GM23248 (cell line): ENCODE measurements at regions not wholly inside any gene's neighbourhood (a gene's known extent, or its start where the extent isn't known, plus 50 kb on each side); places are given as distances from the start of the nearest gene placed in this dataset.
"Not testable (repeated sequence)": the region's sequence is repeated elsewhere in the genome, so short reads cannot be mapped to it uniquely, and the experiment has no call there.

Source experiments
- DNase-seq: peaks from one replicate; pipeline ENCODE4 v3.0.0-alpha.2; 2015
- H2AFZ ChIP-seq: fragments of 200-600 bp; sonication (generic); 2 replicates; pipeline ENCODE4 v1.6.1; 2016; ENCODE audit warnings: antibody characterized with exemption
- H3F3A ChIP-seq: fragments of 200-600 bp; sonication (generic); 2 replicates; pipeline ENCODE4 v1.6.1; 2016; ENCODE audit warnings: mild to moderate bottlenecking, antibody characterized with exemption, mixed run types; ENCODE audit not compliant: insufficient read depth
- H3K27ac ChIP-seq: fragments of 200-600 bp; sonication (generic); 2 replicates; pipeline ENCODE4 v1.5.1; 2016; ENCODE audit warnings: mild to moderate bottlenecking
- H3K27me3 ChIP-seq: fragments of 200-600 bp; sonication (generic); replicated peaks from 2 replicates; pipeline ENCODE4 v1.6.1; 2016; ENCODE audit warnings: mild to moderate bottlenecking; ENCODE audit not compliant: insufficient read depth
- H3K36me3 ChIP-seq: fragments of 200-600 bp; sonication (generic); 2 replicates; pipeline ENCODE4 v1.6.1; 2016; ENCODE audit warnings: low read depth, mild to moderate bottlenecking
- H3K4me1 ChIP-seq: fragments of 200-600 bp; sonication (generic); 2 replicates; pipeline ENCODE4 v1.6.1; 2016; ENCODE audit warnings: mild to moderate bottlenecking; ENCODE audit not compliant: insufficient read depth
- H3K4me2 ChIP-seq: fragments of 200-600 bp; sonication (generic); one replicate; pipeline ENCODE4 v1.6.1; 2016; ENCODE audit warnings: mild to moderate bottlenecking; ENCODE audit not compliant: unreplicated experiment
- H3K4me3 ChIP-seq: fragments of 200-600 bp; sonication (generic); 2 replicates; pipeline ENCODE4 v1.5.1; 2016; ENCODE audit warnings: mild to moderate bottlenecking
- H3K79me2 ChIP-seq: fragments of 200-600 bp; sonication (generic); 2 replicates; pipeline ENCODE4 v1.6.1; 2016; ENCODE audit warnings: mild to moderate bottlenecking; ENCODE audit not compliant: insufficient read depth
- H3K9ac ChIP-seq: fragments of 200-600 bp; sonication (generic); 2 replicates; pipeline ENCODE4 v1.6.1; 2016; ENCODE audit warnings: mild to moderate bottlenecking
- H3K9me2 ChIP-seq: fragments of 200-600 bp; sonication (generic); 2 replicates; pipeline ENCODE4 v1.6.1; 2016; ENCODE audit warnings: mixed run types, mild to moderate bottlenecking, moderate library complexity; ENCODE audit not compliant: insufficient read depth
- H3K9me3 ChIP-seq: fragments of 200-600 bp; sonication (generic); one replicate; pipeline ENCODE4 v1.6.1; 2017; ENCODE audit warnings: low read depth
- H4K20me1 ChIP-seq: fragments of 200-600 bp; sonication (generic); 2 replicates; pipeline ENCODE4 v1.6.0; 2016; ENCODE audit not compliant: insufficient read depth
- EZH2 ChIP-seq: fragments of 200-600 bp; sonication (generic); IDR thresholded peaks from 2 replicates; pipeline ENCODE4 v1.6.1; 2018; ENCODE audit warnings: antibody characterized with exemption, mild to moderate bottlenecking; ENCODE audit not compliant: insufficient read depth, poor library complexity, severe bottlenecking
- EZH2phosphoT487 ChIP-seq: fragments of 200-600 bp; sonication (generic); IDR thresholded peaks from 2 replicates; pipeline ENCODE4 v1.6.1; 2018; ENCODE audit warnings: antibody characterized with exemption, moderate library complexity, mild to moderate bottlenecking, low read depth; ENCODE audit not compliant: insufficient read depth
- WGBS, 2 experiments: methylation state at CpG; one replicate each; pipeline ENCODE4 v1.1.6; 2015 to 2017; ENCODE audit warnings: low lambda C conversion rate in 2 of 2, low coverage in 1 of 2; ENCODE audit errors: missing lambda C conversion rate in 2 of 2; 5-methylcytosine and 5-hydroxymethylcytosine counted together
- in situ Hi-C: fragments of 300-500 bp; cut with MboI; formaldehyde crosslinking; loops from 2 replicates; pipeline ENCODE4 v1.15.0; 2020

DNA sequence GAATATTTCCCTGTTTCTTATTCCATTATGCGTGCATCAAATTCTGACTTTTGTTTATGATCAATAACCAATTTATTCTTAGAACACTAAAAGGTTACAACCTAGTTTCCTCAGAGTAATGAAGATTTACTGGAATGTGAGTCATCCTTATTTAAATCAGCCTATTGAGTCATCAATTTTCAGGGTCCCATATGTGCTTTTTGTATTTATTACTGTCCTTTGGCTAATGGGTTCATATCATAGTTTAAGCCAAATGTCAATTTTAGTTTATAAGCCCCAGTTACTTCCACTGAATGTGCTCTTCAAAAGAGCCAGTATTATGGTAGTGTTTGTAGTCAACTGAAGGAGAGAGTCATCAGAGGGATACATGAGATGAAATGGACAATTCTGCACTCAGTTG is 359.2 kb downstream of the PRR16 start:
- H3K27ac ChIP-seq: no peak overlapping the region
- no peak overlapping the region for H3K9ac ChIP-seq
- no peak overlapping the region for H3K4me2 ChIP-seq
- no peaks in the 10 kb centered on the region; the same call in none of the 2 replicates for H3K4me1 ChIP-seq
- no peak overlapping the region for H2AFZ ChIP-seq
- peak; percentile 31 for DNase-seq
- no peaks in the 10 kb centered on the region for H4K20me1 ChIP-seq
- H3K4me3 ChIP-seq: no peak overlapping the region
- WGBS, 2 experiments: 4 to 32% methylated on average over 1 of the region's 1 CpG
- H3K36me3 ChIP-seq: no peaks in the 10 kb centered on the region
- no peak for TF ChIP-seq EZH2phosphoT487
- no peak for TF ChIP-seq EZH2
- H3K9me3 ChIP-seq: no peaks in the 10 kb centered on the region
- in situ Hi-C loops: loop anchor here (25.0 kb wide), 2 partner anchors 886 to 1361 kb away; partner anchors contain the start of gene HSD17B4
- no peaks in the 10 kb centered on the region for H3K79me2 ChIP-seq
- no peaks in the 10 kb centered on the region for H3K9me2 ChIP-seq
- H3K27me3 ChIP-seq: no peaks in the 10 kb centered on the region
- H3F3A ChIP-seq: no peaks in the 10 kb centered on the region

DNA sequence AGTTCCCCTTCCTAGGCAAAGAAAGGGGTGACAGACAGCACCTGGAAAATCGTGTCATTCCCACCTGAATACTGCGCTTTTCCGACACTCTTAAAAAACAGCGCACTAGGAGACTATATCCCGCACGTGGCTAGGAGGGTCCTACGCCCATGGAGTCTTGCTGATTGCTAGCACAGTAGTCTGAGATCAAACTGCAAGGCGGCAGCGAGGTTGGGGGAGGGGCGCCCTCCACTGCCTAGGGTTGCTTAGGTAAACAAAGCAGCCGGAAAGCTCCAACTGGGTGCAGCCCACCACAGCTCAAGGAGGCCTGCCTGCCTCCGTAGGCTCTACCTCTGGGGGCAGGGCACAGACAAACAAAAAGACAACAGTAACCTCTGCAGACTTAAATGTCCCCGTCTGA is 367.5 kb downstream of the PRR16 start:
- DNase-seq, H3F3A ChIP-seq, in situ Hi-C loops, H3K79me2 ChIP-seq, H2AFZ ChIP-seq, H3K4me1 ChIP-seq, H3K27me3 ChIP-seq, H3K9me2 ChIP-seq, H4K20me1 ChIP-seq, H3K4me3 ChIP-seq, H3K27ac ChIP-seq, H3K36me3 ChIP-seq, H3K9me3 ChIP-seq, H3K9ac ChIP-seq, H3K4me2 ChIP-seq: not testable (repeated sequence)
- WGBS, 2 experiments: 83 to 87% methylated on average over 11 to 12 of the region's 13 CpGs

DNA sequence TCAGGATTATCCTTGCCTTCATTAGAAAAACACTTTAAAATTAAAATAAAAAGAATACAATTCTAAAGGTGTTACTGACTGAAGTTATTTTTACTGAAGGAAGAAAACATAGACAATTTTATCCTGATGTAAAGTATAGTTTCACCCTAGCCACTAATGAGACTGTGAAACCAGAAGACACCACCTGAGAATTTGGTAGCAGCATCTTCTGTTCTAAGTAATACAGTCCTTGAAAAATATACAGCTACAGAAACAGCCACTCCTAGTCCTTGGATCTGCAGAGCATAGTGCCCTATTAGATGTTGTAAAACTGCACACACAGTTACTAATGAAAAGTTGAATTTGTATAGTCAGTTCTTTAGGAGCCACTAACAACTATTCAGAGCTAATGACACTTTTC is 377.7 kb downstream of the PRR16 start:
- no peaks in the 10 kb centered on the region for H3K9me3 ChIP-seq
- no peaks in the 10 kb centered on the region for H3F3A ChIP-seq
- no peak overlapping the region for H3K4me3 ChIP-seq
- in situ Hi-C loops: no loop called here
- no peak overlapping the region for H3K4me2 ChIP-seq
- no peaks in the 10 kb centered on the region for H4K20me1 ChIP-seq
- H3K9me2 ChIP-seq: no peaks in the 10 kb centered on the region
- DNase-seq: no peak
- H2AFZ ChIP-seq: no peak overlapping the region
- H3K36me3 ChIP-seq: no peaks in the 10 kb centered on the region
- no peak overlapping the region for H3K9ac ChIP-seq
- TF ChIP-seq EZH2phosphoT487 (no peak), EZH2 (no peak)
- no peaks in the 10 kb centered on the region for H3K4me1 ChIP-seq
- H3K27me3 ChIP-seq: no peaks in the 10 kb centered on the region; the same call in 1 of the 2 replicates
- H3K79me2 ChIP-seq: no peaks in the 10 kb centered on the region
- H3K27ac ChIP-seq: no peak overlapping the region

DNA sequence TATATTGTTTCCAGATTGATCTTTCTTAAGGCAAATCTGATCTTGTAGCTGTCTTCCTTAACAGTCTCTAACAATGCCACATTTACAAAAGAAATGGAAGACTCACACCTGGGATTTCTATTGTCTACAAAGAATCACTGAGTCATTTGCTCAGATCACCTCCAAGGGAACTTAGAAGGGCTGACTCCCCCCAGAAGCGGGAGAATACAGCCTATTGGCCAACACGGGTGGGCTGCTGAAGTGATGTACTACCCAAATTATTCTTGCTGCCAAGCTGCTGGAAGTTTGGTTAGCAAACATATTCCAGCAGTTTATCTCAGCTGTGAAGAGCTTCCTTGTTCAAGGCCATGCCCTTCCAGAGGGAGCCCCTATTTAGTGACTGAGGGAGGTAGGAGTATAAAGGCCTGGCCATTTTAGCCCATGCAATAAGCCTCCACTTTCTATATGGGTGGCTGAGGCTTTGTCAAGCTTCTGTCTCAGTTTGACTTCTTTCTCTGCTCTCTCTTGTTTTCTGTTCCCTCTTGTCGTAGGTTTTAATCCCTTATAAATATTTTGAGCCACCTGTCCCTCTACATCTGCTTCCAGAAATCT is 379.4 kb downstream of the PRR16 start:
- no peak overlapping the region for H3K4me3 ChIP-seq
- DNase-seq: no peak
- H3K9me2 ChIP-seq: no peaks in the 10 kb centered on the region
- H3K36me3 ChIP-seq: no peaks in the 10 kb centered on the region
- H3K9me3 ChIP-seq: no peaks in the 10 kb centered on the region
- no peak overlapping the region for H3K9ac ChIP-seq
- H3K4me1 ChIP-seq: no peaks in the 10 kb centered on the region
- no peak overlapping the region for H3K27ac ChIP-seq
- whole genome bisulfite sequencing, 2 experiments: 60 to 69% methylated on average over 3 of the region's 3 CpGs
- no peaks in the 10 kb centered on the region; the same call in 1 of the 2 replicates for H3K27me3 ChIP-seq
- no peak overlapping the region for H2AFZ ChIP-seq
- no peak for TF ChIP-seq EZH2phosphoT487
- no peak for TF ChIP-seq EZH2
- in situ Hi-C loops: no loop called here
- no peak overlapping the region for H3K4me2 ChIP-seq
- H4K20me1 ChIP-seq: no peaks in the 10 kb centered on the region
- no peaks in the 10 kb centered on the region for H3F3A ChIP-seq
- H3K79me2 ChIP-seq: no peaks in the 10 kb centered on the region

DNA sequence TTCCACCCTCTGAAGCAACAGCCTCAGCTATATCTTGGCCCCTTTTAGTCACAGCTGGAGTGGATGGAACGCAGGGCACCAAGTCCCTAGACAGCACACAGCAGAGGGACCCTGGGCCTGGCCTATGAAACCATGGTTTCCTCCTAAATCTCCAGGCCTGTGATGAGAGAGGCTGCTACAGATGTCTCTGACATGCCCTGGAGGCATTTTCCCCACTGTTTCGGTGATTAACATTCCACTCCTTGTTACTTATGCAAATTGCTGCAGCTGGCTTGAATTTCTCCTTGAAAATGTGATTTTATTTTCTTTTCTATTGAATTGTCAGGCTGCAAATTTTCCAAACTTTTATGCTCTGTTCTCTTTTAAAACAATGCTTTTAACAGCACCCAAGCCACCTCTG is 384.8 kb downstream of the PRR16 start:
- Histone ChIP-seq H3K9me2 (no peaks in the 10 kb centered on the region), H3K9ac (no peak overlapping the region), H3K27me3 (no peaks in the 10 kb centered on the region), H3K4me2 (no peak overlapping the region), H3K4me3 (no peak overlapping the region), H3K27ac (no peak overlapping the region), H3K79me2 (no peaks in the 10 kb centered on the region), H4K20me1 (no peaks in the 10 kb centered on the region), H3F3A (no peaks in the 10 kb centered on the region), H3K36me3 (no peaks in the 10 kb centered on the region), H3K4me1 (no peaks in the 10 kb centered on the region), H3K9me3 (no peaks in the 10 kb centered on the region), H2AFZ (no peak overlapping the region)
- in situ Hi-C loops: no loop called here
- TF ChIP-seq EZH2 (no peak), EZH2phosphoT487 (no peak)
- DNase-seq: no peak
- WGBS, 2 experiments: 19 to 32% methylated on average over 2 of the region's 2 CpGs
